ENCODE measurements at regions not wholly inside any gene's neighbourhood (a gene's known extent, or its start where the extent isn't known, plus 50 kb on each side); places are given as distances from the start of the nearest gene placed in this dataset.

DNA sequence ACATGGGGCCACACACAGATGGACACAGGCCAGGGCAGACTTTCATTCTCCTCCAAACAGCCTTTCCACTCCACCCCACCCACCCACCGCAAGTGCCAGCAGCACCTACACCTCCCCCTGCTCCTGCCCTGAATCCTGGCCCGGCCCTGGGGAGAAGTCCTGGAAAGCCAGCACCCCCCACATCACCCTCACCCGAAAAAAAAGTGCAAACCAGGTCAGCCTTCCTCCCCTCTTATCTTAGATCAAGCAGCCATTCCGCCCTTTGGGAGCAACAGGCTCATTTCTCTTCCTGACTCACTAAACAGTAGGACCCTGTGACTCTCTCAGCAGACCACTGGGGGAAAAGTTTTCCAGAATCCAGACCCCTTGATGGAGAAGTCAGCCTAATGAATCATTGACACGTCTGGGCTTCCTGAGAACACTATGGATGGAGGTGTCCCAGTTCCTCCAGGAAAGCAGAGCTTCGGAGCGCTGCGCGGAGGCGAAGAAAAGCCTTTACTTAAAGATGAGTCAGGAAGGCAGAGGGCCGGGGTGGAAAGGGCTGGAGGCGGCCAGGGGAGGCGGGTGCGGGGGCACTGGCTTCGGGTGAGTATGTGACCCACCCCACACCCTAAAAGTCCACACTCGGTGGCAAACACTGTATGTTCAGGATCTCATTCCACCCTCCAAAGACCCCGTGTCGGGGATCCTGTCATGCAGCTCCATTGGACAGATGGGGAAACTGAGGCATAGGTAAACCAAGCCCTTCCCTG lies 588.7 kb downstream of the MATN1 start:
- Histone ChIP-seq H3K9ac (ENCODE audit: low read length) (no peak overlapping the region), H3K27ac (ENCODE audit: low read depth, low read length) (no peak overlapping the region), H3K4me3 (ENCODE audit: insufficient read depth, low read depth, low read length) (no peak overlapping the region), H3K36me3 (ENCODE audit: insufficient read depth, low read length) (no peaks in the 10 kb centered on the region), H3K79me2 (ENCODE audit: insufficient read depth, low read length) (no peaks in the 10 kb centered on the region), H3K4me1 (ENCODE audit: insufficient read depth, low read length) (no peaks in the 10 kb centered on the region), H2AFZ (ENCODE audit: low read depth, low read length) (no peak overlapping the region), H3K4me2 (ENCODE audit: low read length) (no peak overlapping the region), H4K20me1 (ENCODE audit: insufficient read depth, low read length) (no peaks in the 10 kb centered on the region), H3K9me3 (ENCODE audit: insufficient read depth, low read depth, low read length) (no peaks in the 10 kb centered on the region), H3K27me3 (ENCODE audit: insufficient read depth, low read length) (no peaks in the 10 kb centered on the region)
- TF ChIP-seq, protein P1, sequence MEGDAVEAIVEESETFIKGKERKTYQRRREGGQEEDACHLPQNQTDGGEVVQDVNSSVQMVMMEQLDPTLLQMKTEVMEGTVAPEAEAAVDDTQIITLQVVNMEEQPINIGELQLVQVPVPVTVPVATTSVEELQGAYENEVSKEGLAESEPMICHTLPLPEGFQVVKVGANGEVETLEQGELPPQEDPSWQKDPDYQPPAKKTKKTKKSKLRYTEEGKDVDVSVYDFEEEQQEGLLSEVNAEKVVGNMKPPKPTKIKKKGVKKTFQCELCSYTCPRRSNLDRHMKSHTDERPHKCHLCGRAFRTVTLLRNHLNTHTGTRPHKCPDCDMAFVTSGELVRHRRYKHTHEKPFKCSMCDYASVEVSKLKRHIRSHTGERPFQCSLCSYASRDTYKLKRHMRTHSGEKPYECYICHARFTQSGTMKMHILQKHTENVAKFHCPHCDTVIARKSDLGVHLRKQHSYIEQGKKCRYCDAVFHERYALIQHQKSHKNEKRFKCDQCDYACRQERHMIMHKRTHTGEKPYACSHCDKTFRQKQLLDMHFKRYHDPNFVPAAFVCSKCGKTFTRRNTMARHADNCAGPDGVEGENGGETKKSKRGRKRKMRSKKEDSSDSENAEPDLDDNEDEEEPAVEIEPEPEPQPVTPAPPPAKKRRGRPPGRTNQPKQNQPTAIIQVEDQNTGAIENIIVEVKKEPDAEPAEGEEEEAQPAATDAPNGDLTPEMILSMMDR (IDR thresholded peaks at IDR 0.05; ENCODE audit: insufficient read depth, low read depth, low read length) = no peak
- TF ChIP-seq EZH2 (IDR thresholded peaks at IDR 0.05; ENCODE audit: insufficient read depth, low read length) = no peak
- Mint-ChIP-seq H3K36me3 (ENCODE audit: low read depth, unreplicated experiment) (no peaks in the 10 kb centered on the region), H3K27me3 (ENCODE audit: low read depth, unreplicated experiment) (peaks cover 42% of the 10 kb centered on the region), H3K27ac (ENCODE audit: unreplicated experiment) (no peak overlapping the region), H3K9me3 (ENCODE audit: unreplicated experiment) (no peaks in the 10 kb centered on the region), H3K4me3 (ENCODE audit: unreplicated experiment) (no peak overlapping the region), H3K4me1 (ENCODE audit: low read depth, unreplicated experiment) (no peaks in the 10 kb centered on the region)
- DNase-seq (ENCODE audit: low read depth) = no peak
- FAIRE-seq = no peak

DNA sequence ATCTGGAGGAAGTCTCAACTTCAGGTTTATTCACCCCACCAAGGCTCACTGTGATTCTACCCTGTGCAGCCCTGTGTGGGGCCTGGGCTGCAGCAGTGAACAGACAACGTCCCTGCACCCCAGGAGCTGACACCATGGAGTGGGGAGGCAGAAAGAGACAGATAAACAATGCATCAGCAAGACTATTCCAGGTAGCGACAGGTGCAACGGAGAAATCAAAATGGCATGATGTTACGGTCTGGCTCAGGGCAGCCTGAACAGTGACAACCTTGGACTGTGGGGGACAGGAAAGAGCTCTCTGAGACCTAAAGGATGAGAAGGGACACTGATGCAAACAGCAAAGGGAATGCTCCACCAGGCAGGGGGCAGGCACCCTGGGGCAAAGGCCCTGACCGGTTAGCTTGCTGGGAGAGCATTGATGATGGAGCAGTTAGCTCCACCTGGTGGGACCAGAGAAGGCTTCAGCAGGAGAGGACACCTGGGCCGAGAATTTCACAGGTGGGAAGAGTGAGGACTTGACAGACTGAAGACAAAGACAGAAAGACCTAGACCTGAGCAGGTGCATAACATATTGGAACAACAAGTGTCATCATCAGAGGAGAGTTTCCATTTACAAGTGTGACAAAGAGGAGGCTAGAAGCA lies 589.9 kb downstream of the MATN1 start:
- Histone ChIP-seq H3K4me3 (ENCODE audit: insufficient read depth, low read depth, low read length) (no peak overlapping the region), H2AFZ (ENCODE audit: low read depth, low read length) (no peak overlapping the region), H3K27ac (ENCODE audit: low read depth, low read length) (no peak overlapping the region), H3K36me3 (ENCODE audit: insufficient read depth, low read length) (no peaks in the 10 kb centered on the region), H3K4me2 (ENCODE audit: low read length) (no peak overlapping the region), H3K4me1 (ENCODE audit: insufficient read depth, low read length) (no peaks in the 10 kb centered on the region), H3K9ac (ENCODE audit: low read length) (no peak overlapping the region), H3K27me3 (ENCODE audit: insufficient read depth, low read length) (no peaks in the 10 kb centered on the region), H4K20me1 (ENCODE audit: insufficient read depth, low read length) (no peaks in the 10 kb centered on the region), H3K79me2 (ENCODE audit: insufficient read depth, low read length) (no peaks in the 10 kb centered on the region), H3K9me3 (ENCODE audit: insufficient read depth, low read depth, low read length) (no peaks in the 10 kb centered on the region)
- FAIRE-seq (no peak), DNase-seq (ENCODE audit: low read depth) (no peak)
- Mint-ChIP-seq H3K27ac (ENCODE audit: unreplicated experiment) (no peak overlapping the region), H3K9me3 (ENCODE audit: unreplicated experiment) (no peaks in the 10 kb centered on the region), H3K4me3 (ENCODE audit: unreplicated experiment) (no peak overlapping the region), H3K4me1 (ENCODE audit: low read depth, unreplicated experiment) (no peaks in the 10 kb centered on the region), H3K36me3 (ENCODE audit: low read depth, unreplicated experiment) (no peaks in the 10 kb centered on the region), H3K27me3 (ENCODE audit: low read depth, unreplicated experiment) (peaks cover 50% of the 10 kb centered on the region)
- TF ChIP-seq, protein P1 (IDR thresholded peaks at IDR 0.05; ENCODE audit: insufficient read depth, low read depth, low read length) = no peak
- no peak for TF ChIP-seq EZH2 (IDR thresholded peaks at IDR 0.05; ENCODE audit: insufficient read depth, low read length)
